HG03460 (cell line): ENCODE measurements at regions not wholly inside any gene's neighbourhood (a gene's known extent, or its start where the extent isn't known, plus 50 kb on each side); places are given as distances from the start of the nearest gene placed in this dataset.

ENCODE experiments used
- ATAC-seq: cut with Tn5 transposase; IDR thresholded peaks from one replicate; pipeline ENCODE4 v1.9.1; 2021; ENCODE audit not compliant: unreplicated experiment

DNA sequence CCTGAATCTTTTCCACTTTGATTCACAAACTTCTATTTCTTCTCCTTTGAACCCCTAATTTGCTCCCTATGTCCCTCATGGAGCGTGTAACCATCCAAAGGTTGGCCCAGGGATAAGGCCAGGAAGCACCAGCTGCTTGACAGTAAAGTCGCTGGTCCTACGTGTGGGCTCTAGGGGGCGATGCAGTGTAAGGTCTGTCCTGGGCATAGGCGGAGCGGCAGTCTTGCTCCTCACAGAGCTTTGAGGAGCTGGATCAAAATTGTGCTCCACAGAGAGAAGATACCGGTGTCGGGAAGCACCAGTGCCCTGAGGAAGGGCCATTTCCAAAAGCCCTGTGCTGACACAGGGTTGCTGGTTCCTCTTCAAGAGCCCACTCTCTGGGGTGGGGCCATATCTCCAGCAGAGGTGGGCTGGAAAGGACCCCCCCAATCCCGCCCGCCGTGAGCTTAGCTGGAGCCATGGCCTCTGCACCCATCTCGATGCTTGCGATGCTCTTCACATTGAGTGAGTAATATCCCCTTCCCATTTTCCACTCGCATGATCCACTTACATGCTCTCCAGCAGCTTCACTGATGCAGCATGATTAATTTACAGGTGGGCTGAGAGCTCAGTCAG is 49.9 kb upstream of the OR4E1 start:
- no peak for ATAC-seq
